Right ventricle myocardium inferior (tissue), 1 donor: ENCODE measurements at regions not wholly inside any gene's neighbourhood (a gene's known extent, or its start where the extent isn't known, plus 50 kb on each side); places are given as distances from the start of the nearest gene placed in this dataset.
"Not testable (repeated sequence)": the region's sequence is repeated elsewhere in the genome, so short reads cannot be mapped to it uniquely, and the experiment has no call there.

Experiments used
- ATAC-seq: fragments of 200-7000 bp; cut with Tn5 transposase; one replicate; pipeline ENCODE4 v1.9.1; 2020; ENCODE audit warnings: mild to moderate bottlenecking, moderate library complexity
- DNase-seq: peaks from one replicate; pipeline ENCODE4 v3.0.0; 2021; ENCODE audit errors: missing footprints
- intact Hi-C: fragments of 100-400 bp; cut with DNase I; formaldehyde crosslinking; loops from one replicate; pipeline ENCODE4 v1.11.0; 2022
- donor health status: DM: no; HTN: yes; CAD: no; lungs with severe emphysema.

DNA sequence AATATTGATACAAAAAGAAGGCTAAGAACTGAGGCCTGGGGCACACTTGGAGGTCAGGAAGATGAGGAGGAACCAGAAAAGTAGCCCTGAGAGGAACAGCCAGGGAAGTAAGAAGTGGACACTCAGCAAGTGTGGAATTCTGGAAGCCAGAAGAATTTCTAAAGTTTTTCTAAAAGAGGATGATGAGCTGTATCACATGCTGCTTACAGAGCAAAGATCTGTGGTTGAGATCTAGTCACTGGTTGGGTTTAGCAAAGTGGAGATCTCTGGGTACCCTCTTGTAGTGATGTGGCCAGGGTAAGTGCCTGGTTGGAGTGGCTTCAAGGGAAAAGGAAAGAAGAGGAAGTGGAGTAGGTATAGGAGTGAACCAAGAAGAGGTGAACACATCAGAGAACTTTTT, 95.4 kb upstream of the DAZL start:
- intact Hi-C loops: no loop called here
- no peak for ATAC-seq
- DNase-seq: no peak

DNA sequence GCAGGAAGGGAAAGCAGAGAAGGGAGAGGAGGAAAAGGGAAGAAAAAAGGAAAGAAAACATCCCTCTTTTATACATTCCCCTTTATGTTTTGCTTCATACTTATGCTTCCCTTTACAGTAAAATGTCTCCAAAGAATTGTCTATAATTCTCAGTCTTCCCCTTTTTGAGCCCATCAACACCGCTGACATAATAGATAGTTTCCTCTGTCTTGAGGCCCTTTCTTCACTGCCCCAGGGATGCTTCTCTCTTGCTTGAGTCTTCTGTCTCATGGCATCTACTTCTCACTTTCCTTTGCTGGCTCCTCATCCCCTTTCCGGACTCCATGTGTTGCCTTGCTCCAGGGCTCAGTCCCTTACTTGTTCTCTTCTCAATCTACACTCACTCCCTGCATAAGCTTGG, 99.7 kb upstream of the DAZL start:
- DNase-seq (no peak), ATAC-seq (no peak)
- intact Hi-C loops: no loop called here

GRCh38 chr3:16707260-16707659, 102.0 kb upstream of the DAZL start:
- intact Hi-C loops: no loop called here
- DNase-seq (no peak), ATAC-seq (no peak)

- no peak for ATAC-seq
- intact Hi-C loops: no loop called here
These were observed 103.1 kb upstream of the DAZL start for GRCh38 chr3:16708285-16708684.

DNA sequence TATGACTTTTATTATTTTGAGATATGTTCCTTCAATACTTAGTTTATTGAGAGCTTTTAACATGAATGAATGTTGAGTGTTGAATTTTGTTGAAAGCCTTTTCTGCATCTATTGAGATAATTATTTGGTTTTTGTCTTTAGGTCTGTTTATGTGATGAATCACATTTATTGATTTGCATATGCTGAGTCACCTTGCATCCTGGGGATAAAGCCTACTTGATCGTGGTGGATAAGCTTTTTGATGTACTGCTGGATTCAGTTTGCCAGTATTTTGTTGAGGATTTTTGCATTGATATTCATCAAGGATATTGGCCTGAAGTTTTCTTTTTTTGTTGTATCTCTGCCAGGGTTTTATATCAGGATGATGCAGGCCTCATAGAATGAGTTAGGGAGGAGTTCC, 106.5 kb upstream of the DAZL start:
- ATAC-seq, intact Hi-C loops: not testable (repeated sequence)

More at GRCh38 chr3:16708285-16708684, 103.1 kb upstream of the DAZL start:
- DNase-seq: no peak

GRCh38 chr3:16715281-16715680, 110.1 kb upstream of the DAZL start:
- no peak for ATAC-seq
- intact Hi-C loops: no loop called here
- DNase-seq: no peak

More for the DNA sequence above, 106.5 kb upstream of the DAZL start:
- DNase-seq: not testable (repeated sequence)

DNA sequence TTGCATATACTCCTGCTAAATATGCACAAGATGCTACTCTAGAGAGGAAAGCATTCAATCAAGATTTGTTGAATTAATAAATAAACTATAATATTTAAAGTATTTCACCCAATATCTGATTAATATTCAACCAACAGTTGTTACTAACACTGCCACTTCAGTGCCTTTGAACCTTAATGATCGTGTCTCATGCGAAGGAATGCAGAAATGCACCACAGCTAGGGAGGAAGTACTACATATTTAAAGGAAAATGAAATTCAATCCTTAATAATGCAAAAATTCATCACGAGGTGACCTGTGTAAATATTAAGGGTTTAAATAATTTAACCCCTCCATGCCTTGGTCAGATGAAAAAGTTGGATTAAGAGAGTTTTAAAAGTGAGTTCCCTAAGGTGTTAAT, 114.2 kb upstream of the DAZL start:
- intact Hi-C loops: no loop called here
- no peak for DNase-seq
- no peak for ATAC-seq

GRCh38 chr3:16720367-16720940, 115.2 kb upstream of the DAZL start:
- intact Hi-C loops: no loop called here
- ATAC-seq (no peak), DNase-seq (no peak)

GRCh38 chr3:16721494-16721893, 116.3 kb upstream of the DAZL start:
- DNase-seq (no peak), ATAC-seq (no peak)
- intact Hi-C loops: no loop called here

DNA sequence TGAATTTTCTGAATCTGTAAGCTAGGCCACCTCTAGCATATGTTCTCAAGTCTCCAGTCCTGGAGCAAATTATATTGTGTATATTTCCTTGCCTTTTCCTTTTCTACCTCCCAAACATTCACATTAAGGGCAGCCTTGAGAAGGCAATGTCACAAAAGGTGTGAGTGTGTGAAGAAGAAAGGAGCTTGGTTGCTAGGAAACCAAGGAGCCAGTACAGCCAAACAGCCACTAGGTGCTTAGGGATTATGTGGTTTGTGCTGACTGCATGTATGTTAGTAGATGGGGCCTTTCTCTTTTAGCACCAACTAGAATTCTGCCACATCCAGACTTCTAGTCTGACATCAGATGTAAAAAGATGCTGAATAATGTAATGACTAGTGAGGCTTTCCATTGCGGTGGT, 118.8 kb upstream of the DAZL start:
- intact Hi-C loops: no loop called here
- DNase-seq (no peak), ATAC-seq (no peak)

- ATAC-seq (peak; percentile 76), DNase-seq (no peak)
- intact Hi-C loops: no loop called here
These were observed 119.3 kb upstream of the DAZL start for GRCh38 chr3:16724487-16724886.

DNA sequence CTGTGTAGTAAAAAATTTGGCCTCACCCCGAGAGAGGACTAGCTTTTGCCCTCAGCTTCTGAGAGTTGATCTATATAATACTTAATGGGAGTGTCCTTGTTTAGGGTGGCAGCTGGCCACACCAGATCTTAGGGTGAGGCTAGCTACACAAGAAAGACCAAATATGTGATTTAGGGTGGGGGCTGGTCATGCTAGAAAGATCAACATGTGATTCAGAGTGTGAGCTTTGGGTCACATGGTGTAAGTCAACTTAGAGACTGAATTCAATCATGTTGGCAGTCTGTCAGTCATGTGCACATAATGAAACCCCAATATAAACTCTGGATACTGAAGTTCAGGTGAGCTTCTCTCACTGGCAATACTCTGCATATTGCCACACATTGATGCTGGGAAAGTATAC, 120.7 kb upstream of the DAZL start:
- intact Hi-C loops: no loop called here
- no peak for ATAC-seq

DNA sequence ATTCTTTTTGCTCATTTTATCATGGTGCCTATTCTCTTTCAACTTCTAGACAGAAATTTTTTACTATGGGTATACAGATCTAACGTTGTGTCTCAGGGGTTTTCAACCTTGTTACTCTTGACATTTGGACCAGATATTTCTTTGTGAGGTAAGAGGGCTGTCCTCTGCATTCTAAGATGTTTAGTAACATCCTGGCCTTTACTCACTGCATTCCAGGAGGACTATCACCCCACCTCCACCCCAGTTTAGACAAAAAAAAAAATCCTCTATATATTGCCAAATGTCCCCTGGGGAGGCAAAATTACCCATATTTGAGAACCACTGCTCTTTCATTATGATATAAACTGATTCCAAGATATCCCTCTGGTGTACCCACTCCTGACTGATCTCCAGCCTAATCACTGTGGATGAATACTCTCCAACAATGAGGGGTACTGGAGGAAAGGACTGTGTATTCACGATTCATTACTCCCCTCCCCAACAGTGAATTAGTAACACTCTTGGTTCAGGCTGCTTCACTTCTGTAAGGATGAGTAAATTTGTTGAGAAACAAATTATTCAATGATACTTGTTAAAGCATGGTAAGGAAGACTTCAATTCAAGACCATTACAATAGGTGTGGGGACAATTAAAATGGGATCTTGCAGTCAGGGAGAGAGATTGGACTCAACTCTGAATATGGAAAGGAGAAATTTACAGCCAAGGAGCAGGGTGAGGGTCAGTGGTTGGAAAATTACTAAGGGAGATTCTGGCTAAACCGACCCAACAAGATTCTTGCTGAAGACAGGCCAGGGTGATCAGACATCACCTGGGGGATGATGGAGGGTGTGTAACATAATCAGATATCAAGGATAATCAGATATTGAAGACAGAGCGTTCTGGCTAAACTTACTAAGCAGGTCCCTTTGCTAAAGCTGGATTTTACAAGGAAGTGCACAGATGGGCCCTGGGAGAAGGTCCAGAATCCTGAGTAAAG, 123.8 kb upstream of the DAZL start:
- intact Hi-C loops: no loop called here
- no peak for ATAC-seq
- DNase-seq: no peak

More for the DNA sequence above, 120.7 kb upstream of the DAZL start:
- no peak for DNase-seq

GRCh38 chr3:16738451-16738850, 133.2 kb upstream of the DAZL start:
- intact Hi-C loops: no loop called here
- DNase-seq (no peak), ATAC-seq (no peak)

DNA sequence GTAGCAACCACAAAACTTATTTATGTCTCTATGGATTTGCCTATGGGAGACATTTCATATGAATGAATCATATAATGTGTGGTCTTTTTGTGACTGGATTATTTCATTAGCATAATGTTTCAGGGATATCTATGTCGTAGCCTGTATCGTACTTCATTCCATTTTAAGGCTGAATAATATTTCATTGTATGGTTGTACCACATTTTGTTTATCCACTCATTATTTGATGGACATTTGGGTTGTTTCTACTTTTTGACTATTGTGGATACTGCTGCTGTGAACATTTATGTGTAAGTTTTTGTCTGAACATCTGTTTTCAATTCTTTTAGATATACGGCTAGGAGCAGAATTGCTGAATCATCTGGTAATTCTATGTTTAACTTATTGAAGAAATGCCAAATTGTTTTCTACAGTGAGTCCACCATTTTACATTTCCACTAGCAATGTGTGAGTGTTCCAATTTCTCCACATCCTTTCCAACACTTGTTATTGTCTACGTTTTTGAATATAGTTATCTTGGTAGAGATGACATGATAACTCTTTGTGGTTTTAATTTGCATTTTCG, 134.4 kb upstream of the DAZL start:
- no peak for ATAC-seq
- intact Hi-C loops: no loop called here
- no peak for DNase-seq

DNA sequence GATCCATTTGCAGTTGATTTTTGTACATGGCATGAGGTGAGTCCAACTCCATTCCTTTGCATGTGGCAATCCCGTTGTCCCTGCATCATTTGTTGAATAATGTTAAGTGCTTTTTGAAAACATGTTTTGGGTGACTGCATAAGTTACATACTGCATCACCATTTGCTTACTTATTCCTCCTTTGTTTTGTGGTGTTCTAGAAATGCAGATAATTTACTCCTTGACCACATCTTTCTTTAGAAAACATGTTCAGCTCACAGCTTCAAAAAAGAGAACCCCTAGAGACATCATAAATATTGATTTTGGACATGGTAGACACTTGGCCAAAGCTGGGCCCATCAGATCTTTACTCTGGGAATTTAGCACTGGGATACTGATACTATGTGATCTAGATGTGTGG, 135.3 kb upstream of the DAZL start:
- intact Hi-C loops: no loop called here
- ATAC-seq: no peak
- DNase-seq: no peak

GRCh38 chr3:16741103-16741758, 136.0 kb upstream of the DAZL start:
- DNase-seq (no peak), ATAC-seq (no peak)
- intact Hi-C loops: no loop called here

DNA sequence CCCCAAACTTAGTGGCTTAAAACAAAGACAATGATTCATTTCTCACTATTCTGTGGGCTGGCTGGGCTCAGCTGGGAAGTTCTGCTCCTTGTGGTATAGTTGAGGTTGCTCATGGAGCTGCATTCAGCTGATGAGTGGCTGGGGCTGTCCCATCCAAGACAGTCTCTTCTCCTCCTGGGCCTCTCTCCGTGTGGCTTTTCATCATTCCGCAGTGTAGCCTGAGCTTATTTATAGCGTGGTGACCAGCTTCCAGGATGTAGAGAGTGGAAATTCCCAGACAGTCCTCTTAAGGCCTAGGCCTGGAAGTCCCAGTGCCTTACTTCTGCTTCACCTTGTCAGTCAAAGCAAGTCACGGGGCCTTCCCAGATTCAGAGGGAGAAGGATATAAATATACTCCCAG, 136.7 kb upstream of the DAZL start:
- intact Hi-C loops: loop anchor here (2.0 kb wide), 1 partner anchor 143 kb away; the partner anchor contains the start of gene PLCL2
- DNase-seq: no peak
- ATAC-seq: peak; percentile 99

DNA sequence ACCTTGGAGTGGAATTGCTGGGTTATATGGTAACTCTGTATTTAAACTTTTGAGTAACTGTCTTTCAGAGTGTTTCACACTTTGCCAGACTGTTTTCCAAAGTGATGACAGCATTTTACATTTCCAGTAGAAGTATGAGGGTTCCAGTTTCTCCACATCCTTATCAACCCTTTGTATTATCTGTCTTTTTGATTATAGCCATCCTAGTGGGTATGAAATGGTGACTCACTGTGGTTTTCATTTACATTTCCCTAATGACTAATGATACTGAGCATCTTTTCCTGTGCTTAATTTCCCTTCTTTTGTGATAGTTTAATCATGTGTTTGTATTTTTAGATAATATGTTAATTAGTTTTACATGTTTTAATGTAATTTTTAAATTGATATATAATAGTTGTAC, 138.1 kb upstream of the DAZL start:
- ATAC-seq (no peak), DNase-seq (no peak)
- intact Hi-C loops: loop anchor here (2.0 kb wide), 1 partner anchor 142 kb away; the partner anchor contains the start of gene PLCL2
